Brain pericyte (primary cell): ENCODE measurements at regions not wholly inside any gene's neighbourhood (a gene's known extent, or its start where the extent isn't known, plus 50 kb on each side); places are given as distances from the start of the nearest gene placed in this dataset.

Experiments used
- DNase-seq: peaks from one replicate; pipeline ENCODE4 v3.0.0-alpha.2; 2012; ENCODE audit warnings: low read depth, low spot score

GRCh38 chr11:110022548-110022947 is 70.6 kb upstream of the ZC3H12C start:
- DNase-seq = no peak

- no peak for DNase-seq
Observed at GRCh38 chr11:110023711-110024110, 69.5 kb upstream of the ZC3H12C start.

GRCh38 chr11:110026858-110027626 is 66.2 kb upstream of the ZC3H12C start:
- DNase-seq = no peak

GRCh38 chr11:110027627-110028371 is 65.4 kb upstream of the ZC3H12C start:
- DNase-seq = no peak

- DNase-seq = no peak
Observed at GRCh38 chr11:110028921-110029320, 64.3 kb upstream of the ZC3H12C start.

GRCh38 chr11:110029714-110030113 is 63.5 kb upstream of the ZC3H12C start:
- DNase-seq = no peak

- DNase-seq = no peak
Observed at GRCh38 chr11:110031171-110031570, 62.0 kb upstream of the ZC3H12C start.

GRCh38 chr11:110032259-110032658 is 60.9 kb upstream of the ZC3H12C start:
- DNase-seq = no peak

- DNase-seq = no peak
Observed at GRCh38 chr11:110032957-110033570, 60.1 kb upstream of the ZC3H12C start.

- DNase-seq = no peak
Observed at GRCh38 chr11:110034806-110035205, 58.4 kb upstream of the ZC3H12C start.

GRCh38 chr11:110035357-110035756 is 57.8 kb upstream of the ZC3H12C start:
- no peak for DNase-seq

- no peak for DNase-seq
Observed at GRCh38 chr11:110038201-110038600, 55.0 kb upstream of the ZC3H12C start.
